IMR-90 (cell line): ENCODE measurements at regions not wholly inside any gene's neighbourhood (a gene's known extent, or its start where the extent isn't known, plus 50 kb on each side); places are given as distances from the start of the nearest gene placed in this dataset.

Source experiments
- FOS ChIP-seq: fragments of 150-350 bp; IDR thresholded peaks from 2 replicates; pipeline ENCODE4 v1.6.1; 2016; ENCODE audit warnings: low read depth, low read length
- MAZ ChIP-seq: IDR thresholded peaks from 2 replicates; pipeline ENCODE4 v1.6.1; 2012; ENCODE audit warnings: low read depth, mild to moderate bottlenecking, low read length, improper control_type of control experiment, moderate library complexity, borderline replicate concordance
- POLR2A ChIP-seq: IDR thresholded peaks from 2 replicates; pipeline ENCODE4 v1.6.1; 2012; ENCODE audit warnings: mild to moderate bottlenecking, low read depth, low read length
- RAD21 ChIP-seq: IDR thresholded peaks from 2 replicates; pipeline ENCODE4 v1.6.1; 2012; ENCODE audit warnings: low read length, improper control_type of control experiment
- TF ChIP-seq, protein P1 (sequence below): conservative IDR thresholded peaks from 2 replicates; pipeline ENCODE4 v1.5.1; 2012; ENCODE audit warnings: mild to moderate bottlenecking, low read depth, low read length, improper control_type of control experiment

DNA sequence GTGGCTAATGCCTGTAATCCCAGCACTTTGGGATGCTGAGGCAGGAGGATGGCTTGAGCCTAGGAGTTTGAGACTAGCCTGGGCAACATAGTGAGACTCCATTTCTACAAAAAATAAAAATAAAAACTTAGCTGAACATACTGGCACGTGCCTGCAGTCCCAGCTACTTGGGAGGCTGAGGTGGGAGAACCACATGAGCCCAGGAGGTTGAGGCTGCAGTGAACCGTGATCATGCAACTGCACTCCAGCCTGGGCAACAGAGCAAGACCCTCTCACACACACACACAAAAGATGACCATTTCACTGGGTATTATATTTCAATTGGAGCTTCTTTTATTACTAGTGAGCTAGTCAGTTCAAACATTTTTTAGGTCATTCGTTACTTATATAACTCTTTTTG is 116.9 kb upstream of the SLC35F3 start:
- TF ChIP-seq RAD21 = no peak
- TF ChIP-seq, protein P1, sequence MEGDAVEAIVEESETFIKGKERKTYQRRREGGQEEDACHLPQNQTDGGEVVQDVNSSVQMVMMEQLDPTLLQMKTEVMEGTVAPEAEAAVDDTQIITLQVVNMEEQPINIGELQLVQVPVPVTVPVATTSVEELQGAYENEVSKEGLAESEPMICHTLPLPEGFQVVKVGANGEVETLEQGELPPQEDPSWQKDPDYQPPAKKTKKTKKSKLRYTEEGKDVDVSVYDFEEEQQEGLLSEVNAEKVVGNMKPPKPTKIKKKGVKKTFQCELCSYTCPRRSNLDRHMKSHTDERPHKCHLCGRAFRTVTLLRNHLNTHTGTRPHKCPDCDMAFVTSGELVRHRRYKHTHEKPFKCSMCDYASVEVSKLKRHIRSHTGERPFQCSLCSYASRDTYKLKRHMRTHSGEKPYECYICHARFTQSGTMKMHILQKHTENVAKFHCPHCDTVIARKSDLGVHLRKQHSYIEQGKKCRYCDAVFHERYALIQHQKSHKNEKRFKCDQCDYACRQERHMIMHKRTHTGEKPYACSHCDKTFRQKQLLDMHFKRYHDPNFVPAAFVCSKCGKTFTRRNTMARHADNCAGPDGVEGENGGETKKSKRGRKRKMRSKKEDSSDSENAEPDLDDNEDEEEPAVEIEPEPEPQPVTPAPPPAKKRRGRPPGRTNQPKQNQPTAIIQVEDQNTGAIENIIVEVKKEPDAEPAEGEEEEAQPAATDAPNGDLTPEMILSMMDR = no peak
- no peak for TF ChIP-seq POLR2A
- TF ChIP-seq FOS = no peak
- no peak for TF ChIP-seq MAZ
